T-cell (primary cell): ENCODE measurements at regions not wholly inside any gene's neighbourhood (a gene's known extent, or its start where the extent isn't known, plus 50 kb on each side); places are given as distances from the start of the nearest gene placed in this dataset.

Experiments used
- ATAC-seq, 4 experiments: fragments of 200-7000 bp in 3 of 4; fragments of 150-1000 bp in 1 of 4; cut with Tn5 transposase; replicated peaks in 1 of 4; 1 replicate in 3 of 4; 2 replicates in 1 of 4; pipeline ENCODE4 v1.10.0; 2021; ENCODE audit warnings: moderate library complexity in 3 of 4, mild to moderate bottlenecking in 2 of 4, moderate number of reproducible peaks in 1 of 4
- CTCF ChIA-PET, 2 donors: fragments of 300-600 bp; sonication (Branson Sonifier 250); formaldehyde crosslinking; loops; one replicate each; lab custom pipeline; 2022; ENCODE audit warnings: antibody characterized with exemption in 2 of 2; lab: Charles Lee
- POLR2A ChIA-PET, 2 donors: fragments of 300-600 bp; sonication (Branson Sonifier 250); formaldehyde crosslinking; loops; one replicate each; lab custom pipeline; 2022; ENCODE audit warnings: antibody characterized with exemption in 2 of 2; lab: Charles Lee
- DNase-seq, 35 experiments: peaks; one replicate each; pipeline versions ENCODE4 v3.0.0 to v3.0.0-alpha.2; 2013 to 2023
- H3K27ac ChIP-seq: one replicate; pipeline ENCODE4 v1.5.1; 2013; ENCODE audit warnings: low read length
- H3K27me3 ChIP-seq, 2 experiments: replicated peaks in 1 of 2; 1 replicate in 1 of 2; 2 replicates in 1 of 2; pipeline versions ENCODE4 v1.6.1 to v1.7.0; 2013; ENCODE audit warnings: low read length in 1 of 2, mixed read lengths in 1 of 2; ENCODE audit not compliant: control insufficient read depth in 2 of 2, insufficient read depth in 2 of 2; ENCODE audit errors: extremely low read depth in 1 of 2
- H3K36me3 ChIP-seq, 2 donors: 1 replicate in 1 of 2; 2 replicates in 1 of 2; pipeline versions ENCODE4 v1.6.1 to v1.7.0; 2013; ENCODE audit warnings: low read length in 1 of 2; ENCODE audit not compliant: control insufficient read depth in 2 of 2, insufficient read depth in 1 of 2; ENCODE audit errors: extremely low read depth in 1 of 2
- H3K4me1 ChIP-seq, 2 experiments: 1 replicate in 1 of 2; 2 replicates in 1 of 2; pipeline versions ENCODE4 v1.6.1 to v1.7.0; 2013; ENCODE audit warnings: low read length in 2 of 2, mixed read lengths in 1 of 2; ENCODE audit not compliant: insufficient read depth in 2 of 2, control insufficient read depth in 1 of 2; ENCODE audit errors: extremely low read depth in 1 of 2
- H3K4me3 ChIP-seq, 2 donors: 1 replicate in 1 of 2; 2 replicates in 1 of 2; pipeline versions ENCODE4 v1.5.1 to v1.7.0; 2013; ENCODE audit warnings: mild to moderate bottlenecking in 2 of 2, low read length in 1 of 2, moderate library complexity in 1 of 2; ENCODE audit not compliant: control insufficient read depth in 1 of 2; ENCODE audit errors: extremely low read depth in 1 of 2
- H3K9me3 ChIP-seq: 2 replicates; pipeline ENCODE4 v1.7.0; 2013
- H3K27ac Mint-ChIP-seq, 2 donors: one replicate each; pipeline ENCODE4 v1.8.0; 2020 to 2021; ENCODE audit warnings: mild to moderate bottlenecking in 2 of 2, mixed read lengths in 2 of 2
- H3K27me3 Mint-ChIP-seq, 2 donors: one replicate each; pipeline ENCODE4 v1.8.0; 2021 to 2022; ENCODE audit warnings: mixed read lengths in 2 of 2
- H3K36me3 Mint-ChIP-seq: one replicate; pipeline ENCODE4 v1.8.0; 2021; ENCODE audit warnings: mixed read lengths
- H3K4me1 Mint-ChIP-seq, 3 donors: one replicate each; pipeline ENCODE4 v1.8.0; 2020 to 2022; ENCODE audit warnings: mixed read lengths in 3 of 3, mild to moderate bottlenecking in 1 of 3
- H3K4me3 Mint-ChIP-seq, 3 donors: one replicate each; pipeline ENCODE4 v1.8.0; 2020 to 2022; ENCODE audit warnings: mild to moderate bottlenecking in 3 of 3, mixed read lengths in 3 of 3, moderate library complexity in 3 of 3
- H3K9me3 Mint-ChIP-seq, 3 donors: one replicate each; pipeline ENCODE4 v1.8.0; 2020 to 2022; ENCODE audit warnings: mixed read lengths in 3 of 3
- WGBS: methylation state at CpG from one replicate; pipeline ENCODE4 v1.1.5; 2013; ENCODE audit warnings: missing lambda C conversion rate; ENCODE audit not compliant: insufficient coverage; 5-methylcytosine and 5-hydroxymethylcytosine counted together

- Mint-ChIP-seq H3K27me3 (peaks cover 3% of the 10 kb centered on the region in 2 donors), H3K27ac (no peak overlapping the region), H3K36me3 (no peaks in the 10 kb centered on the region), H3K9me3 (peaks cover 0 to 13% (median 6%) of the 10 kb centered on the region in 3 donors), H3K4me1 (no peaks in the 10 kb centered on the region), H3K4me3 (no peak overlapping the region)
- WGBS = no CpG with 5 or more reads among the region's 3 CpGs
- H3K27me3 ChIP-seq = no peaks in the 10 kb centered on the region
- CTCF ChIA-PET = no interaction called here
- POLR2A ChIA-PET = no interaction called here
- no peak overlapping the region for H3K4me3 ChIP-seq
- DNase-seq (no peak), ATAC-seq (no peak)
- no peak overlapping the region for H3K27ac ChIP-seq
- H3K9me3 ChIP-seq = no peaks in the 10 kb centered on the region
- no peaks in the 10 kb centered on the region for H3K4me1 ChIP-seq
- H3K36me3 ChIP-seq = no peaks in the 10 kb centered on the region
Measured at GRCh38 chr16:8391257-8391656, 199.1 kb downstream of the TMEM114 start.

DNA sequence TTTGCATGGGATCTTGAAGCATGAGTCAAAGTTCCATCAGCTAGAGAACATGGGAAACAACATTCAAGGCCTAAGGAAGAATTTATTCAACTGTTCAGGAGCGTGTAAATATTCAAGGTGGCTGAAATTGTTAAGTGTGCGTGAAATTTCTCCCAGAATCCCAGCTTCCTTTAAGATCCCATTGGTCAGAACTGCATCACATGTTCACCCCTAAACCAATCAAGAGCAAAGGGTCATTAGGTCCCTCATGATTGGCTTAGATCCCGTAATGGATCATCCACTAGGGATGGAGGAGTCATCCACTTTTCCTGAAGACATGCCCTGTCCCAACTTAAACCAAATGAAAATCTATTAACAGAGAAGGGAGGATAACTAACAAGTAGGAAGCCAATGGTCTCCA is 201.6 kb downstream of the TMEM114 start:
- no peaks in the 10 kb centered on the region for H3K9me3 ChIP-seq
- no peak overlapping the region for H3K27ac ChIP-seq
- Mint-ChIP-seq H3K4me3 (no peak overlapping the region), H3K4me1 (no peaks in the 10 kb centered on the region), H3K27me3 (peaks cover 0 to 3% of the 10 kb centered on the region in 2 donors), H3K9me3 (peaks cover 0 to 13% (median 3%) of the 10 kb centered on the region in 3 donors), H3K36me3 (no peaks in the 10 kb centered on the region), H3K27ac (no peak overlapping the region)
- H3K36me3 ChIP-seq = no peaks in the 10 kb centered on the region
- ChIA-PET CTCF (interaction anchor here in 1 of 2 donors (0.6 kb wide), 1 partner anchor 25 kb away, joined by 3 read pairs; no protein-coding TSS in a partner anchor), POLR2A (no interaction called here)
- DNase-seq (no peak), ATAC-seq (no peak)
- H3K4me3 ChIP-seq = no peak overlapping the region
- H3K4me1 ChIP-seq = no peaks in the 10 kb centered on the region
- H3K27me3 ChIP-seq = no peaks in the 10 kb centered on the region
- no CpG with 5 or more reads among the region's 3 CpGs for WGBS

- ATAC-seq = no peak
- H3K4me3 ChIP-seq = no peak overlapping the region
- WGBS = 84% methylated on average over 5 of the region's 9 CpGs
- Mint-ChIP-seq H3K27me3 (no peaks in the 10 kb centered on the region), H3K4me1 (no peaks in the 10 kb centered on the region), H3K36me3 (no peaks in the 10 kb centered on the region), H3K27ac (no peak overlapping the region), H3K4me3 (no peak overlapping the region), H3K9me3 (peaks cover 4 to 9% (median 6%) of the 10 kb centered on the region in 3 donors)
- CTCF ChIA-PET = no interaction called here
- no peak overlapping the region for H3K27ac ChIP-seq
- no peaks in the 10 kb centered on the region for H3K9me3 ChIP-seq
- no peak for DNase-seq
- POLR2A ChIA-PET = no interaction called here
- H3K36me3 ChIP-seq = no peaks in the 10 kb centered on the region
- no peaks in the 10 kb centered on the region for H3K27me3 ChIP-seq
- H3K4me1 ChIP-seq = no peaks in the 10 kb centered on the region
Measured at GRCh38 chr16:8381814-8382213, 208.5 kb downstream of the TMEM114 start.

GRCh38 chr16:8380311-8380710 is 210.0 kb downstream of the TMEM114 start:
- no peaks in the 10 kb centered on the region for H3K9me3 ChIP-seq
- Mint-ChIP-seq H3K27me3 (no peaks in the 10 kb centered on the region), H3K4me3 (no peak overlapping the region), H3K9me3 (peaks cover 6 to 9% (median 6%) of the 10 kb centered on the region in 3 donors), H3K27ac (no peak overlapping the region), H3K4me1 (no peaks in the 10 kb centered on the region), H3K36me3 (no peaks in the 10 kb centered on the region)
- no peaks in the 10 kb centered on the region for H3K36me3 ChIP-seq
- ATAC-seq (no peak), DNase-seq (no peak)
- no peaks in the 10 kb centered on the region for H3K27me3 ChIP-seq
- WGBS = no CpG with 5 or more reads among the region's 6 CpGs
- POLR2A ChIA-PET = no interaction called here
- no peak overlapping the region for H3K27ac ChIP-seq
- H3K4me1 ChIP-seq = no peaks in the 10 kb centered on the region
- H3K4me3 ChIP-seq = no peak overlapping the region
- CTCF ChIA-PET = no interaction called here

DNA sequence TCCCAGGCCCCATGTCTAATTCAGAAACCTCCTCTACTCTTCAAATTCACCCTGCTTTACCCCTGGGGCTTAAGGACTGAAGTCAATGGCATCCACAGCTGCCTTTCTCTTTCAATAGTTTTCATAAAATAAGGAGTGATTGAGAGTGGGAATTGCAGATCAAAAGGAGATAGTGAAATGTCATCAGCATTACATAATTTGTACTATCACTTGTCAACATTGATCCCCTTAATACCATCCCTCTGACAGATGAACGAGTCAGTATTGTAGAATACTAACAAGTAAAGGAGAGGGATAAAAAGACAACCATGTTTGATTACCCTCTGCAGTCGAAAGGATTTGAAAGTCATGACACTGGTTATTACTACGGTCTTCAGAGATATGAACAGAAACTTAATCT is 212.4 kb downstream of the TMEM114 start:
- H3K36me3 ChIP-seq = no peaks in the 10 kb centered on the region
- H3K4me3 ChIP-seq = no peak overlapping the region
- Mint-ChIP-seq H3K9me3 (peaks cover 6 to 12% (median 9%) of the 10 kb centered on the region in 3 donors), H3K4me1 (no peaks in the 10 kb centered on the region), H3K36me3 (no peaks in the 10 kb centered on the region), H3K27me3 (no peaks in the 10 kb centered on the region), H3K4me3 (no peak overlapping the region), H3K27ac (no peak overlapping the region)
- ATAC-seq (no peak), DNase-seq (no peak)
- H3K9me3 ChIP-seq = no peaks in the 10 kb centered on the region
- no peaks in the 10 kb centered on the region for H3K27me3 ChIP-seq
- H3K4me1 ChIP-seq = no peaks in the 10 kb centered on the region
- no peak overlapping the region for H3K27ac ChIP-seq
- POLR2A ChIA-PET = no interaction called here
- CTCF ChIA-PET = no interaction called here
- no CpG with 5 or more reads among the region's 3 CpGs for WGBS

GRCh38 chr16:8376858-8377257 is 213.5 kb downstream of the TMEM114 start:
- Histone ChIP-seq H3K4me1 (no peaks in the 10 kb centered on the region), H3K27ac (no peak overlapping the region), H3K9me3 (no peaks in the 10 kb centered on the region), H3K27me3 (no peaks in the 10 kb centered on the region), H3K4me3 (no peak overlapping the region), H3K36me3 (no peaks in the 10 kb centered on the region)
- Mint-ChIP-seq H3K27me3 (no peaks in the 10 kb centered on the region), H3K4me3 (no peak overlapping the region), H3K4me1 (no peaks in the 10 kb centered on the region), H3K9me3 (peaks cover 4 to 13% (median 9%) of the 10 kb centered on the region in 3 donors), H3K27ac (no peak overlapping the region), H3K36me3 (no peaks in the 10 kb centered on the region)
- ATAC-seq = no peak
- no peak for DNase-seq
- ChIA-PET POLR2A (no interaction called here), CTCF (no interaction called here)

GRCh38 chr16:8376430-8376829 is 213.9 kb downstream of the TMEM114 start:
- Histone ChIP-seq H3K27ac (no peak overlapping the region), H3K9me3 (no peaks in the 10 kb centered on the region), H3K4me1 (no peaks in the 10 kb centered on the region), H3K4me3 (no peak overlapping the region), H3K36me3 (no peaks in the 10 kb centered on the region), H3K27me3 (no peaks in the 10 kb centered on the region)
- Mint-ChIP-seq H3K4me3 (no peak overlapping the region), H3K4me1 (no peaks in the 10 kb centered on the region), H3K27ac (no peak overlapping the region), H3K9me3 (peaks cover 4 to 13% (median 9%) of the 10 kb centered on the region in 3 donors), H3K27me3 (no peaks in the 10 kb centered on the region), H3K36me3 (no peaks in the 10 kb centered on the region)
- ATAC-seq (no peak), DNase-seq (no peak)
- no CpG with 5 or more reads among the region's 2 CpGs for WGBS
- ChIA-PET POLR2A (no interaction called here), CTCF (no interaction called here)
